ENCODE measurements at regions not wholly inside any gene's neighbourhood (a gene's known extent, or its start where the extent isn't known, plus 50 kb on each side); places are given as distances from the start of the nearest gene placed in this dataset.

- TF ChIP-seq POLR2A (IDR thresholded peaks at IDR 0.05) (no peak), EP300 (IDR thresholded peaks at IDR 0.05) (no peak), CTCF (IDR thresholded peaks at IDR 0.05) (no peak)
- 62 to 65% methylated on average over 4 of the region's 4 CpGs for WGBS, 2 donors
These were observed 415.4 kb upstream of the FRG1 start for GRCh38 chr4:189525304-189525703.

GRCh38 chr4:189530848-189531247 is 409.8 kb upstream of the FRG1 start:
- 35 to 51% methylated on average over 2 of the region's 2 CpGs for WGBS, 2 donors
- no peak for DNase-seq (ENCODE audit: low spot score in 2 of 2)
- TF ChIP-seq POLR2A (IDR thresholded peaks at IDR 0.05) (no peak), EP300 (IDR thresholded peaks at IDR 0.05) (no peak), CTCF (IDR thresholded peaks at IDR 0.05) (no peak)
- H3K4me3 ChIP-seq = no peak overlapping the region
- peaks cover 0 to 57% (median 15%) of the 10 kb centered on the region in 4 donors for H3K9me3 ChIP-seq
- no peak overlapping the region for H3K27ac ChIP-seq
- no peaks in the 10 kb centered on the region for H3K4me1 ChIP-seq
- H3K27me3 ChIP-seq = no peaks in the 10 kb centered on the region
- no peaks in the 10 kb centered on the region for H3K36me3 ChIP-seq

More at GRCh38 chr4:189525304-189525703, 415.4 kb upstream of the FRG1 start:
- Histone ChIP-seq H3K27me3 (no peaks in the 10 kb centered on the region), H3K36me3 (no peaks in the 10 kb centered on the region), H3K9me3 (peaks cover 0 to 30% (median 0%) of the 10 kb centered on the region in 4 donors), H3K4me1 (no peaks in the 10 kb centered on the region), H3K27ac (no peak overlapping the region), H3K4me3 (no peak overlapping the region)
- DNase-seq (ENCODE audit: low spot score in 2 of 2) = no peak

GRCh38 chr4:189533603-189534002 is 407.1 kb upstream of the FRG1 start:
- no peaks in the 10 kb centered on the region for H3K4me1 ChIP-seq
- no peak for DNase-seq (ENCODE audit: low spot score in 2 of 2)
- TF ChIP-seq POLR2A (IDR thresholded peaks at IDR 0.05) = no peak
- TF ChIP-seq EP300 (IDR thresholded peaks at IDR 0.05) = no peak
- no peak for TF ChIP-seq CTCF (IDR thresholded peaks at IDR 0.05)
- no peaks in the 10 kb centered on the region for H3K36me3 ChIP-seq
- WGBS, 2 donors = 96 to 98% methylated on average over 2 of the region's 2 CpGs
- peaks cover 0 to 49% (median 15%) of the 10 kb centered on the region in 4 donors for H3K9me3 ChIP-seq
- H3K27ac ChIP-seq = no peak overlapping the region
- no peak overlapping the region for H3K4me3 ChIP-seq
- no peaks in the 10 kb centered on the region for H3K27me3 ChIP-seq

GRCh38 chr4:189547559-189547958 is 393.1 kb upstream of the FRG1 start:
- whole genome bisulfite sequencing, 2 donors = 86 to 88% methylated on average over 7 of the region's 7 CpGs

More at GRCh38 chr4:189547559-189547958, 393.1 kb upstream of the FRG1 start:
- Histone ChIP-seq H3K27me3 (no peaks in the 10 kb centered on the region), H3K4me1 (no peaks in the 10 kb centered on the region), H3K36me3 (no peaks in the 10 kb centered on the region), H3K27ac (no peak overlapping the region), H3K4me3 (no peak overlapping the region), H3K9me3 (no peaks in the 10 kb centered on the region)
- DNase-seq (ENCODE audit: low spot score in 2 of 2) = no peak
- TF ChIP-seq POLR2A (IDR thresholded peaks at IDR 0.05) (no peak), CTCF (IDR thresholded peaks at IDR 0.05) (no peak)
